GM12873 (cell line): ENCODE measurements at regions not wholly inside any gene's neighbourhood (a gene's known extent, or its start where the extent isn't known, plus 50 kb on each side); places are given as distances from the start of the nearest gene placed in this dataset.

Source experiments
- CTCF ChIP-seq: IDR thresholded peaks from 2 replicates; pipeline ENCODE4 v1.5.1; 2012; ENCODE audit warnings: low read depth, mild to moderate bottlenecking, moderate library complexity, low read length, control low read depth; ENCODE audit not compliant: insufficient read depth; ENCODE audit errors: missing control alignments

GRCh38 chr2:129762386-129763189 lies 216.9 kb upstream of the RAB6C start:
- no peak for TF ChIP-seq CTCF

- TF ChIP-seq CTCF: no peak
These were observed 216.1 kb upstream of the RAB6C start for GRCh38 chr2:129763190-129763846.

- TF ChIP-seq CTCF: no peak
These were observed 215.5 kb upstream of the RAB6C start for GRCh38 chr2:129763966-129764365.

GRCh38 chr2:129764376-129765325 lies 214.8 kb upstream of the RAB6C start:
- peak; percentile 32 for TF ChIP-seq CTCF

- TF ChIP-seq CTCF: no peak
These were observed 214.2 kb upstream of the RAB6C start for GRCh38 chr2:129765326-129765677.

GRCh38 chr2:129765678-129766351 lies 213.7 kb upstream of the RAB6C start:
- TF ChIP-seq CTCF: no peak
